Fibroblast of pulmonary artery (primary cell): ENCODE measurements at regions not wholly inside any gene's neighbourhood (a gene's known extent, or its start where the extent isn't known, plus 50 kb on each side); places are given as distances from the start of the nearest gene placed in this dataset.
"Not testable (repeated sequence)": the region's sequence is repeated elsewhere in the genome, so short reads cannot be mapped to it uniquely, and the experiment has no call there.

Experiments
- DNase-seq: peaks from one replicate; pipeline ENCODE4 v3.0.0-alpha.2; 2010; ENCODE audit warnings: low read depth
- H3K4me3 ChIP-seq: replicated peaks from 2 replicates; pipeline ENCODE4 v1.5.1; 2011; ENCODE audit warnings: low read depth, mild to moderate bottlenecking, control low read depth, low read length, moderate library complexity
- TF ChIP-seq, protein P1 (sequence below): IDR thresholded peaks from 2 replicates; pipeline ENCODE4 v1.5.1; 2011; ENCODE audit warnings: mild to moderate bottlenecking, control low read depth, low read length, inconsistent platforms; ENCODE audit errors: missing control alignments

DNA sequence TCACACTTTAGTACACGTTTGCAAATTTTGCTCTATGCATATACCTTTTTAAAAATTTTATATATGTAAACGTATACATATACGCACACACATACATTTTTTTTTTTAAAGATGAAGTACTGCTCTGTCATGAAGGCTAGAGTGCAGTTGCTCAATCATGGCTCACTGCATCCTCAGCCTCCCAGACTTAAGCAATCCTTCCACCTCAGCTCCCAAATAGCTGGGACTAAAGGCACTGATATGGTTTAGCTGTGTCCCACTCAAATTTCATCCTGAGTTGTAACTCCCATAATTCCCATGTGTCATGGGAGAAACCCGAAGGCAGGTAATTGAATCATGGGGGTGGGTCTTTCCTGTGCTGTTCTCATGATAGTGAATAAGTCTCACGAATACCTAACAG, 220.8 kb upstream of the CAND1 start:
- TF ChIP-seq, protein P1, sequence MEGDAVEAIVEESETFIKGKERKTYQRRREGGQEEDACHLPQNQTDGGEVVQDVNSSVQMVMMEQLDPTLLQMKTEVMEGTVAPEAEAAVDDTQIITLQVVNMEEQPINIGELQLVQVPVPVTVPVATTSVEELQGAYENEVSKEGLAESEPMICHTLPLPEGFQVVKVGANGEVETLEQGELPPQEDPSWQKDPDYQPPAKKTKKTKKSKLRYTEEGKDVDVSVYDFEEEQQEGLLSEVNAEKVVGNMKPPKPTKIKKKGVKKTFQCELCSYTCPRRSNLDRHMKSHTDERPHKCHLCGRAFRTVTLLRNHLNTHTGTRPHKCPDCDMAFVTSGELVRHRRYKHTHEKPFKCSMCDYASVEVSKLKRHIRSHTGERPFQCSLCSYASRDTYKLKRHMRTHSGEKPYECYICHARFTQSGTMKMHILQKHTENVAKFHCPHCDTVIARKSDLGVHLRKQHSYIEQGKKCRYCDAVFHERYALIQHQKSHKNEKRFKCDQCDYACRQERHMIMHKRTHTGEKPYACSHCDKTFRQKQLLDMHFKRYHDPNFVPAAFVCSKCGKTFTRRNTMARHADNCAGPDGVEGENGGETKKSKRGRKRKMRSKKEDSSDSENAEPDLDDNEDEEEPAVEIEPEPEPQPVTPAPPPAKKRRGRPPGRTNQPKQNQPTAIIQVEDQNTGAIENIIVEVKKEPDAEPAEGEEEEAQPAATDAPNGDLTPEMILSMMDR = no peak
- H3K4me3 ChIP-seq = no peak overlapping the region
- no peak for DNase-seq

DNA sequence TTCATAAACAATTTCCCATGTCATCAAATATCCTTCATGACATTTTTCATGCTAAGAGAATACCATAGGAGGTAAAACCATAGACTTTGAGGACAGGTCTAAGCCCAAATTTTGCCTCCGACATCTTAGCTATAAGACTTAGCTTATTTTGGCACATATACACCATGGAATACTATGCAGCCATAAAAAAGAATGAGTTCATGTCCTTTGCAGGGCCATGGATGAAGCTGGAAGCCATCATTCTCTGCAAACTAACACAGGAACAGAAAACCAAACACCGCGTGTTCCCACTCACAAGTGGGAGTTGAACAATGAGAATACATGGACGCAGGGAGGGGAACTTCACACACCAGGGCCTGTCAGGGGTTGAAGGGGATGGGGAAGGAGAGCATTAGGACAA, 220.0 kb upstream of the CAND1 start:
- H3K4me3 ChIP-seq = not testable (repeated sequence)

DNA sequence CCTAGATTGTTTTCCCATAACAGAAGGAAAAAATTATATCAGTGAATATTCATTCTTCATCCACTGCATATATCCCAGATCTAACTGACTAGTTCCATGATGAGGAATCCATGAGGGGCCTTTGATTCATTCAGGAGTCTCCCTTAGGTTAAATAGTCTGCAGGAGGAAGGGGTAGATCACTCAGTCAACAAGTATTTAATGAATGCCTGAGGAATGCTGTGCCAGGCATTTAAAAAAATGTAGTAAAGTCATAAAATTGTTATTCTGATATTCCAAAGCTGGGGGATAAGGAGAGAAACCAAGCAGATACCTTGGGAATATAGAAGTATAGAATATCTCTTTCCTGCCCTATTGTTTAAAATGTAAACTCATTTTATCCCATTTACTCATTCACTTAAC, 216.2 kb upstream of the CAND1 start:
- no peak for DNase-seq
- TF ChIP-seq, protein P1 = no peak
- no peak overlapping the region for H3K4me3 ChIP-seq

More for the DNA sequence above, 220.0 kb upstream of the CAND1 start:
- not testable (repeated sequence) for DNase-seq

DNA sequence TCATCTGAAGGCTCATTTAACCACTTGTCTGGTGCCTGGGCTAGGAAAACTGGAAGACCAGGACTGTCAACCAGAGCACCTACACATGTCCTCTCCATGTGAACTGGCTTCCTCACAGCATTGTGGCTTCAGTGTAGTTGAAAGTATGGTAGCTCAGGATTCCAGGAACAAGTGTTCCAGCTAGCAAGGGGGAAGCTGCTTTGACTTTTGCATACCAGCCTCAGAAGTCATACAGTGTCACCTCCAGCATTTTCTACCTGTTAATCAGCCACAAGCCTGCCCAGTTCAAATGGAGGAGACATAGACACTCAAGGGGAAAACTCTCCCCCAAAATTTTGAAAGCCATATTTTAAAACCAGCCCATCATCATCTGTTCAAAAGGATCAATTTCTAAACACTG, 212.8 kb upstream of the CAND1 start:
- H3K4me3 ChIP-seq = no peak overlapping the region
- DNase-seq = no peak
- TF ChIP-seq, protein P1 = no peak

DNA sequence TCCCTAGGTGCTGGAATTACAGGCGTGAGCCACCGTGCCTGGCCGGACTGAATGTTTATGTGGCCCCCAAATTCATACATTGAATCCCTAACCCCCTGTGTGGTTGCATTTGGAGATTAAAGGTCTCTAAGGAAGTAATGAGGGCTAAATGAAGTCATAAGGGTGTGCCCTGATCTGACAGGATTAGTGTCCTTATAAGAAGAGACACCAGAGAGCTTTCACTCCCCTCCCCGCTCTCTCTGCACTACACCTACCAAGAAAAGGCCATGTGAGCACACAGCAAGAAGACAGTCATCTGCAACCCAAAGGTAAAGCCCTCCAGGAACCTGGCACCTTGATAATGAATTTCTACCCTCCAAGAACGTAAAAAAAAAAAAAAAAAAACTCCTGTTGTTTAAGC, 212.1 kb upstream of the CAND1 start:
- DNase-seq = no peak
- no peak overlapping the region for H3K4me3 ChIP-seq
- TF ChIP-seq, protein P1 = no peak

DNA sequence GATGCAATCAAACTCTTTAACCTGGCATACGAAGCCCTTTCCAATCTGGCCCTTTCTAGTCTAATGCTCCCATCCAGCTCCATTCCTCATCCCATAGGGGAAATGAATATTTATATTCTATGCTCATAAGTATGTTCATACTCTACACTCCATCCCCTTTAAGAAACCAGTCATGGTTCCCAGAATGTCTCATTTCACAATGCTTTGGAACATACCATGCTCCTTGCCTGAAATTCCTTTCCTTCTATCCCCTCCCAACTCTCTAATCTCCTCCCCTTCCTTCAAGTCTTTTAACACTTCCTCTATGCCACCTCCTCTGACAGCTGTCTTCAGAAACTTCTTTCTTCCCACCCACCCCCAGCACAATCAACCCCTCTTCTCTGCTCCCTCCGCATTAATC, 207.0 kb upstream of the CAND1 start:
- TF ChIP-seq, protein P1 = no peak
- no peak for DNase-seq
- no peak overlapping the region for H3K4me3 ChIP-seq

DNA sequence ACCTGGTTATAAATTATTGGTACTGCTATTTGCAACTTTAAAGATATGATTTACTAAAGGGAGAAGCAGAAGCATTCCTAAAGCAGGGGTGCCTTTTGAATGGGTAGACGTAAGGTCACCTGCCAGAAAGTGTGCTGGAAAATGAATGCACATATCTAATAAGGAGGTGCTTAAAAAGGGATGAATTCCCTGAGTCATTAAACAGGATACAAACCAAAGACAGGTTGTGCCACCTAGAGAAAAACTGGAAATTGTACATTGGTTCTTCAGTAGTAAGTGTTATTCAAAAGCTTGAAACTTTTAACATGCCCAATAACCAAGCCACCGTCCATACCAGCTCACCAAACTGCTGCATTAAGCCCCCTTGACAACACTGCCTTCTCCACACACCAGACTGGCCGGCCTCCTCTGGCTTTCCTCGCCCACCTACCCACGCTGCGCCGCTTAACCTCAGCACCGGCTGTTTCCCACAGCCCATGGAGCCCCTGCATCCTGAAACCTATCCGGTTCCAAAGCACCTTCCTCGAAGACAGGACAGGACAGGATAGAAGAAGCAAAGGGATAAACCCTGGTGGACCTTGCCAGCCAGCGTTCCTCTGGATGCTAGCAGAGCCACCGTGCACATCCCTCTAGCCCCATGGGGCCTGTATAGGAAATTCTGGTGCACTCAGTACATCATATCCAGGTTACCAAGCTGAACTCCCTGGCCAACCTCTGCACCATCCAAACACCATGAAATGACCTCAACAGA, 201.5 kb upstream of the CAND1 start:
- H3K4me3 ChIP-seq = no peak overlapping the region
- no peak for DNase-seq
- TF ChIP-seq, protein P1 = no peak
